Neural cell (in vitro differentiated cells): ENCODE measurements at regions not wholly inside any gene's neighbourhood (a gene's known extent, or its start where the extent isn't known, plus 50 kb on each side); places are given as distances from the start of the nearest gene placed in this dataset.

Experiments used
- H2AFZ ChIP-seq: fragments of 200-600, 300-800 bp; sonication (generic), shearing (Covaris generic); 2 replicates; pipeline ENCODE4 v1.6.0; 2014; ENCODE audit warnings: low read depth, mild to moderate bottlenecking, antibody characterized with exemption, low read length, moderate library complexity
- H3F3A ChIP-seq: fragments of 200-600 bp; shearing (Covaris generic); 2 replicates; pipeline ENCODE4 v1.6.1; 2016; ENCODE audit warnings: mild to moderate bottlenecking, moderate library complexity, mixed read lengths, antibody characterized with exemption, low read length; ENCODE audit not compliant: insufficient read depth, poor library complexity, severe bottlenecking
- H3K27ac ChIP-seq: fragments of 200-600, 300-800 bp; sonication (generic), shearing (Covaris generic); 2 replicates; pipeline ENCODE4 v1.5.1; 2014; ENCODE audit warnings: mild to moderate bottlenecking, low read length, moderate library complexity
- H3K27me3 ChIP-seq: fragments of 300-800, 200-600 bp; sonication (generic), shearing (Covaris generic); 2 replicates; pipeline ENCODE4 v1.6.0; 2014; ENCODE audit warnings: mild to moderate bottlenecking, low read depth, low read length, moderate library complexity; ENCODE audit not compliant: insufficient read depth
- H3K36me3 ChIP-seq: fragments of 300-800, 200-600 bp; sonication (generic), shearing (Covaris generic); 2 replicates; pipeline ENCODE4 v1.5.1; 2014; ENCODE audit warnings: mild to moderate bottlenecking, antibody characterized with exemption, low read length, moderate library complexity; ENCODE audit not compliant: insufficient read depth
- H3K4me2 ChIP-seq: fragments of 300-800, 200-600 bp; sonication (generic), shearing (Covaris generic); 2 replicates; pipeline ENCODE4 v1.6.0; 2014; ENCODE audit warnings: mild to moderate bottlenecking, low read length
- H3K4me3 ChIP-seq: fragments of 300-800, 200-600 bp; sonication (generic), shearing (Covaris generic); 2 replicates; pipeline ENCODE4 v1.5.1; 2014; ENCODE audit warnings: mild to moderate bottlenecking, low read length, moderate library complexity
- H3K79me2 ChIP-seq: fragments of 200-600 bp; shearing (Covaris generic); replicated peaks from 2 replicates; pipeline ENCODE4 v1.6.0; 2014; ENCODE audit warnings: mild to moderate bottlenecking, low read length, moderate library complexity; ENCODE audit not compliant: insufficient read depth
- H3K9ac ChIP-seq: fragments of 300-800, 200-600 bp; sonication (generic), shearing (Covaris generic); 2 replicates; pipeline ENCODE4 v1.6.1; 2016; ENCODE audit warnings: mild to moderate bottlenecking, low read length, mixed read lengths
- H3K9me2 ChIP-seq: fragments of 200-600 bp; shearing (Covaris generic); 2 replicates; pipeline ENCODE4 v1.6.1; 2016; ENCODE audit warnings: mild to moderate bottlenecking, low read length, mixed read lengths; ENCODE audit not compliant: insufficient read depth
- H3K9me3 ChIP-seq: fragments of 200-600, 300-800 bp; sonication (generic), shearing (Covaris generic); 2 replicates; pipeline ENCODE4 v1.6.1; 2016; ENCODE audit warnings: mild to moderate bottlenecking, mixed run types, low read length, moderate library complexity, mixed read lengths
- H4K20me1 ChIP-seq: fragments of 200-600 bp; shearing (Covaris generic); 2 replicates; pipeline ENCODE4 v1.6.1; 2016; ENCODE audit warnings: mild to moderate bottlenecking, mixed run types; ENCODE audit not compliant: insufficient read depth
- CTCF ChIP-seq: fragments of 450-650 bp; IDR thresholded peaks from 2 replicates; pipeline ENCODE4 v1.5.1; 2014; ENCODE audit warnings: antibody characterized with exemption, mild to moderate bottlenecking, moderate library complexity; ENCODE audit not compliant: poor library complexity, severe bottlenecking
- EP300 ChIP-seq: fragments of 450-650 bp; conservative IDR thresholded peaks from 2 replicates; pipeline ENCODE4 v1.6.1; 2014; ENCODE audit warnings: antibody characterized with exemption, mild to moderate bottlenecking, moderate library complexity; ENCODE audit not compliant: poor library complexity, severe bottlenecking
- EZH2 ChIP-seq: fragments of 200-600, 300-800 bp; shearing (Covaris generic), sonication (generic); IDR thresholded peaks from 2 replicates; pipeline ENCODE4 v1.6.1; 2014; ENCODE audit warnings: antibody characterized with exemption, low read length, borderline replicate concordance, mild to moderate bottlenecking; ENCODE audit not compliant: insufficient read depth, poor library complexity, severe bottlenecking
- MXI1 ChIP-seq: fragments of 450-650 bp; conservative IDR thresholded peaks from 2 replicates; pipeline ENCODE4 v1.6.1; 2014; ENCODE audit warnings: antibody characterized with exemption, mild to moderate bottlenecking; ENCODE audit not compliant: poor library complexity, severe bottlenecking
- POLR2AphosphoS5 ChIP-seq: IDR thresholded peaks from 2 replicates; pipeline ENCODE4 v1.6.1; 2012
- RAD21 ChIP-seq: fragments of 450-650 bp; conservative IDR thresholded peaks from 2 replicates; pipeline ENCODE4 v1.6.1; 2014; ENCODE audit warnings: antibody characterized with exemption, mild to moderate bottlenecking, moderate library complexity
- REST ChIP-seq: IDR thresholded peaks from 2 replicates; pipeline ENCODE4 v1.6.1; 2012; ENCODE audit warnings: borderline replicate concordance
- SMC3 ChIP-seq: fragments of 450-650 bp; conservative IDR thresholded peaks from 2 replicates; pipeline ENCODE4 v1.6.1; 2014; ENCODE audit warnings: antibody characterized with exemption, mild to moderate bottlenecking, moderate library complexity; ENCODE audit not compliant: poor library complexity
- TAF1 ChIP-seq: IDR thresholded peaks from 2 replicates; pipeline ENCODE4 v1.6.1; 2012; ENCODE audit warnings: low read depth

DNA sequence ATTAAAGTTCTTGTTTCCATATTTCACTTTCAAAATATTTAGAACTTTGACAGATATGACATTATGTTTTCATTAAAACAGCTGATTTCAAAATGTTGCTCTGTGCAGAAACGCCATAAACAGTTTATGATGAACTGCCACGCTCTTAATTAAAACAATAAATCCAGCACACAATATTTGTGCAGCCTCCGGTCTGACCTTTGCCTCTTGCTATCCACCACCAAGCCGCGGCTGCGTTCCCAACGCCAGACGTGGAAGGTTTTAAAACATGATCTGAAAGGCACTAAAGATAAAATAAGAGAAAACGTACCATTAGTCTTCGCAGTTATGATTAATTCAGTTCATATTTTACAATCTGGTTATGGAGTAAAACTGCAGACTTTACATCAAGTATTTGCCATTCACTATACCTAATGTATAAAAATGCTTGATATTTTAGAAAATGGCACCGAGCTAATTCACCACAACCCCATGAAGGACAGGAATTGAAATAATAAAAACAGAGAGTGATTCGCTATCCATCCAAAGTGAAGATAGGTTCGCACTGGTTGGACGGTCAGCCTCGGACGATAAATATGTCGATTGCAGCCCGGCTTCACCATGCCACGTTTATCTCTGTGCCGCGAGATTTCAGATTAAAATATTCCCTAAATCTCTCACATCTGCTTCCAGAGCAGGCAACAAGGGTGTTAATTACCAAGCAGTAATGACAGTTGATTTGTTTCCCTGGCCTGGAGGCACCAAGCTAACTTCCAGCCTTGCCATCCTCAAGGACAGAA, 103.3 kb upstream of the ZNF507 start:
- no peaks in the 10 kb centered on the region for H3K9me2 ChIP-seq
- no peak overlapping the region for H3K4me3 ChIP-seq
- H3K27ac ChIP-seq: no peak overlapping the region
- H3K27me3 ChIP-seq: no peaks in the 10 kb centered on the region
- no peak for TF ChIP-seq RAD21
- no peak for TF ChIP-seq SMC3
- no peak for TF ChIP-seq POLR2AphosphoS5
- TF ChIP-seq REST: no peak
- TF ChIP-seq EP300: no peak
- TF ChIP-seq EZH2: no peak
- no peak for TF ChIP-seq TAF1
- no peak for TF ChIP-seq MXI1
- no peak for TF ChIP-seq CTCF
- H3F3A ChIP-seq: no peaks in the 10 kb centered on the region
- H3K9ac ChIP-seq: no peak overlapping the region
- no peak overlapping the region for H3K4me2 ChIP-seq
- no peak overlapping the region for H2AFZ ChIP-seq
- H3K36me3 ChIP-seq: no peaks in the 10 kb centered on the region
- H3K9me3 ChIP-seq: no peaks in the 10 kb centered on the region
- H4K20me1 ChIP-seq: no peaks in the 10 kb centered on the region
- no peaks in the 10 kb centered on the region for H3K79me2 ChIP-seq

- Histone ChIP-seq H3K27ac (no peak overlapping the region), H3K36me3 (no peaks in the 10 kb centered on the region), H3K9me2 (no peaks in the 10 kb centered on the region), H4K20me1 (no peaks in the 10 kb centered on the region), H3K9ac (no peak overlapping the region), H2AFZ (no peak overlapping the region), H3K4me3 (no peak overlapping the region), H3K9me3 (no peaks in the 10 kb centered on the region), H3K79me2 (no peaks in the 10 kb centered on the region), H3K27me3 (no peaks in the 10 kb centered on the region), H3F3A (no peaks in the 10 kb centered on the region), H3K4me2 (no peak overlapping the region)
- no peak for TF ChIP-seq POLR2AphosphoS5
- TF ChIP-seq MXI1: no peak
Observed at GRCh38 chr19:32246006-32246405, 99.4 kb upstream of the ZNF507 start.
